Stimulated activated CD4-positive, alpha-beta T cell treated with anti-CD3 and anti-CD28 coated beads, Interleukin-12 subunit alpha, Interleukin-12 subunit beta, amount 100 ng/mL, for 4 hours (primary cell): ENCODE measurements at regions not wholly inside any gene's neighbourhood (a gene's known extent, or its start where the extent isn't known, plus 50 kb on each side); places are given as distances from the start of the nearest gene placed in this dataset.
"Not testable (repeated sequence)": the region's sequence is repeated elsewhere in the genome, so short reads cannot be mapped to it uniquely, and the experiment has no call there.

Experiments used
- DNase-seq: peaks from one replicate; pipeline ENCODE4 v3.0.0-alpha.2; 2020

GRCh38 chr1:157317229-157317628 lies 179.0 kb upstream of the ETV3 start:
- DNase-seq, result not testable (repeated sequence)

- DNase-seq, result no peak
These were observed 177.3 kb upstream of the ETV3 start for GRCh38 chr1:157315544-157315943.

- DNase-seq, result no peak
These were observed 176.2 kb upstream of the ETV3 start for GRCh38 chr1:157314408-157314807.

GRCh38 chr1:157313240-157313807 lies 175.1 kb upstream of the ETV3 start:
- no peak for DNase-seq

- no peak for DNase-seq
These were observed 174.1 kb upstream of the ETV3 start for GRCh38 chr1:157312082-157312812.

- DNase-seq, result no peak
These were observed 173.5 kb upstream of the ETV3 start for GRCh38 chr1:157311730-157312081.

- DNase-seq, result not testable (repeated sequence)
These were observed 172.9 kb upstream of the ETV3 start for GRCh38 chr1:157310805-157311729.

GRCh38 chr1:157310401-157310800 lies 172.2 kb upstream of the ETV3 start:
- no peak for DNase-seq

- no peak for DNase-seq
These were observed 169.3 kb upstream of the ETV3 start for GRCh38 chr1:157307491-157307890.

GRCh38 chr1:157306896-157307295 lies 168.7 kb upstream of the ETV3 start:
- DNase-seq, result no peak

GRCh38 chr1:157304271-157304670 lies 166.1 kb upstream of the ETV3 start:
- DNase-seq, result no peak

GRCh38 chr1:157302724-157303123 lies 164.5 kb upstream of the ETV3 start:
- DNase-seq, result no peak

GRCh38 chr1:157302199-157302497 lies 164.0 kb upstream of the ETV3 start:
- no peak for DNase-seq

GRCh38 chr1:157301477-157302198 lies 163.4 kb upstream of the ETV3 start:
- no peak for DNase-seq

GRCh38 chr1:157294387-157295145 lies 156.4 kb upstream of the ETV3 start:
- not testable (repeated sequence) for DNase-seq

- no peak for DNase-seq
These were observed 154.8 kb upstream of the ETV3 start for GRCh38 chr1:157292809-157293564.

GRCh38 chr1:157292302-157292701 lies 154.1 kb upstream of the ETV3 start:
- no peak for DNase-seq

GRCh38 chr1:157291083-157291482 lies 152.9 kb upstream of the ETV3 start:
- no peak for DNase-seq

GRCh38 chr1:157289424-157290105 lies 151.4 kb upstream of the ETV3 start:
- DNase-seq, result no peak

GRCh38 chr1:157288996-157289395 lies 150.8 kb upstream of the ETV3 start:
- no peak for DNase-seq

GRCh38 chr1:157288492-157288891 lies 150.3 kb upstream of the ETV3 start:
- no peak for DNase-seq
